ENCODE measurements at regions not wholly inside any gene's neighbourhood (a gene's known extent, or its start where the extent isn't known, plus 50 kb on each side); places are given as distances from the start of the nearest gene placed in this dataset.

GRCh38 chr14:83251402-83251801 is 1717.7 kb upstream of the SEL1L start:
- DNase-seq (ENCODE audit: low read depth, low spot score), result no peak
- Mint-ChIP-seq H3K27ac (ENCODE audit: unreplicated experiment) (no peak overlapping the region), H3K36me3 (ENCODE audit: low read depth) (no peaks in the 10 kb centered on the region), H3K27me3 (ENCODE audit: low read depth) (no peaks in the 10 kb centered on the region), H3K9me3 (no peaks in the 10 kb centered on the region), H3K4me1 (peaks cover 14% of the 10 kb centered on the region), H3K4me3 (no peak overlapping the region)
- TF ChIP-seq CTCF (conservative IDR thresholded peaks at IDR 0.05), result no peak

GRCh38 chr14:83253870-83254269 is 1720.2 kb upstream of the SEL1L start:
- Mint-ChIP-seq H3K27me3 (ENCODE audit: low read depth) (no peaks in the 10 kb centered on the region), H3K36me3 (ENCODE audit: low read depth) (no peaks in the 10 kb centered on the region), H3K4me3 (no peak overlapping the region)

GRCh38 chr14:83255015-83255726 is 1721.5 kb upstream of the SEL1L start:
- Mint-ChIP-seq H3K9me3 (no peaks in the 10 kb centered on the region), H3K27me3 (ENCODE audit: low read depth) (no peaks in the 10 kb centered on the region), H3K27ac (ENCODE audit: unreplicated experiment) (no peak overlapping the region), H3K4me3 (no peak overlapping the region), H3K36me3 (ENCODE audit: low read depth) (no peaks in the 10 kb centered on the region), H3K4me1 (no peaks in the 10 kb centered on the region)
- no peak for DNase-seq (ENCODE audit: low read depth, low spot score)
- TF ChIP-seq CTCF (conservative IDR thresholded peaks at IDR 0.05), result no peak

More at GRCh38 chr14:83253870-83254269, 1720.2 kb upstream of the SEL1L start:
- Mint-ChIP-seq H3K4me1 (no peaks in the 10 kb centered on the region), H3K9me3 (no peaks in the 10 kb centered on the region), H3K27ac (ENCODE audit: unreplicated experiment) (no peak overlapping the region)
- no peak for DNase-seq (ENCODE audit: low read depth, low spot score)
- TF ChIP-seq CTCF (conservative IDR thresholded peaks at IDR 0.05), result no peak

GRCh38 chr14:83255727-83256090 is 1722.1 kb upstream of the SEL1L start:
- DNase-seq (ENCODE audit: low read depth, low spot score), result no peak
- H3K36me3 Mint-ChIP-seq (ENCODE audit: low read depth), result no peaks in the 10 kb centered on the region
- H3K4me3 Mint-ChIP-seq, result no peak overlapping the region
- no peaks in the 10 kb centered on the region for H3K27me3 Mint-ChIP-seq (ENCODE audit: low read depth)
- no peaks in the 10 kb centered on the region for H3K4me1 Mint-ChIP-seq
- H3K9me3 Mint-ChIP-seq, result no peaks in the 10 kb centered on the region
- TF ChIP-seq CTCF (conservative IDR thresholded peaks at IDR 0.05), result no peak
- no peak overlapping the region for H3K27ac Mint-ChIP-seq (ENCODE audit: unreplicated experiment)

- Mint-ChIP-seq H3K9me3 (peaks cover 2% of the 10 kb centered on the region), H3K4me3 (no peak overlapping the region), H3K27me3 (ENCODE audit: low read depth) (no peaks in the 10 kb centered on the region), H3K36me3 (ENCODE audit: low read depth) (no peaks in the 10 kb centered on the region), H3K27ac (ENCODE audit: unreplicated experiment) (no peak overlapping the region), H3K4me1 (no peaks in the 10 kb centered on the region)
- no peak for DNase-seq (ENCODE audit: low read depth, low spot score)
- no peak for TF ChIP-seq CTCF (conservative IDR thresholded peaks at IDR 0.05)
These were observed 1724.1 kb upstream of the SEL1L start for GRCh38 chr14:83257466-83258439.
